COR-L47 (cell line): ENCODE measurements at regions not wholly inside any gene's neighbourhood (a gene's known extent, or its start where the extent isn't known, plus 50 kb on each side); places are given as distances from the start of the nearest gene placed in this dataset.

Experiments
- DNase-seq: peaks from one replicate; lab custom pipeline; 2025; lab: John Stamatoyannopoulos, UW

DNA sequence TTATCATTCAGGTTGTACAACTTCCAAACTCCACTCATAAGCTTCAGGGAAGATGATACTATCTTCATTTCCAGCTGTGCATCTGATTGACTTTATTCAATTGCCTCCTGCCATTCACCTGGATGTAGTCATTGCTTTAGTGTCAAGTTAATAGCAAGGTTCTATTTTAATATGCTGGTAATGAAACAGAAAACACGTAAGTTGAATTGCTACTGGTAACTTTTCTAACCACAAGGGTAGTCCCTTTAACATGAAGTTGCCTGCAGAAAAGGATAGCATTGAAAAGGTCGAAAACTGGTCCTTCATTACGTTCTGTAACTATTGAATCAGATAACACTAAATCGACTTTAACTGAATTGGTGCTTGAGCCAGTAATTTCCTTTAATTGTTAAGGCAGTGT, 459.4 kb upstream of the CDH6 start:
- DNase-seq: no peak

DNA sequence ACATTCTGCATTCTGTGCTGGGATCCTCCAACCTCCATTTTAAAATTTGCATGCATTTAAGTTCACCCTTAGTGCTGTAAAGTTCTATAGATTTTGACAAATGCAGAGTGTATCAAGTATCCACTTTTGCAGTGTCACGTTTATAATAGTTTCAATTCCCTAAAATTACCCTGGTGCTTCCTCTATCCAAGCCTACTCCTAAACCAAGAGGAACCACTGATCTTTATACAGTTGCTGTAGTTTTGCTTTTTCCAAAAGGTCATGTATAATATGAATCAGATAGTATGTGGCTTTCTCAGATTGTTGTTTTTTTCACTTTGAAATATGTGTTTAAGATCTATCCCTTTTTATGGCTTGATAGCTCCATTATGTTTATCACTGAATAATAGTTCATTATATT, 468.4 kb upstream of the CDH6 start:
- DNase-seq: no peak

DNA sequence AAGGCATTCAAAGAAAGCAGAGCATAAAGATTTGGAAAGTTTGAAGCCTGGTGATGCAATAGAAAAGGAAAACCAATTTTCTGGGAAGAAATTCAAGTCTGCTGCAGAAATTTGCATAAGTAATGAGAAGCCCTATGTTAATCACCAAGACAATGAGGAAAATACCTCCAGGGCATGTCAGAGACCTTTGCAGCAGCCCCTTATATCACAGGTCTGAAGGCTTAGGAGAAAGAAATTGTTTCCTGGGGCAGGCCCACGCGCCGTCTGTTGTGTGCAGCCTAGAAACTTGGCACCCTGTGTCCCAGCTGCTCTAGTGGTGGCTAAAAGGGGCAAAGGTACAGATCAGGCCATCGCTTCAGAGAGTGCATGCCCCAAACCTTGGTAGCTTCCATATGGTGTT, 495.3 kb upstream of the CDH6 start:
- DNase-seq: no peak

DNA sequence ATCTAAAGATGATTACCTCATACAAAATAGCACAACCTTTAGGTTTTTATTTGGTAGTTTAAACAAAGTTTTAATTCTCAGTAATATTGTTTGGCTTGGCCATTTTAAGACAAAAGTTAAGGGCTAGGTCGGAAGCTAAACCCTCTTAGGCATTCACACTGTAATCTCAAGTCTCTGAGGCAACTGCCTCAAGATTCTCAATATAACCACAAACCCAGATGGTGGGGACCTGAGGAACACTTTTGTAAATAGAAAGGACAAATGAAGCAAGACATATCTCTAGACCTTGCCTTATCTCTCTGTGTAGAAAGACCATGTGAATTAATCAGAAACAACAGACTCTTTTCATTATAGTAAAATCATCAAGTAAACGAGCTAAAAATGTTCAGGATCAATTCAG, 500.2 kb upstream of the CDH6 start:
- no peak for DNase-seq

DNA sequence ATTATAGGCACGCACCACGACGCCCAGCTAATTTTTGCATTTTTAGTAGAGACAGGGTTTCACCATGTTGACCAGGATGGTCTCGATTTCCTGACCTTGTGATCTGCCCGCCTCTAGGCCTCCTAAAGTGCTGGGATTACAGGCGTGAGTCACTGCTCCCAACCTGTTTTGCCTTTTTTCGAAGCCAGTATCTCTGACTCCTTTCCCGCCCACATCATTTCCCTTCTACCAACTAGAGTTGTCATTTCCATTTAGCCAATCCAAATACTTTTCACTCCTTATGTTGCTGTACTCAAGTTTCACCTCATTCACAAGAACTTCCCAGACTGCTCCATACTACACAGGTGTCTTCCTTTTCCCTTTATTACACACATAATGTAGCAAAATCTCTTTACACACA, 502.6 kb upstream of the CDH6 start:
- no peak for DNase-seq

DNA sequence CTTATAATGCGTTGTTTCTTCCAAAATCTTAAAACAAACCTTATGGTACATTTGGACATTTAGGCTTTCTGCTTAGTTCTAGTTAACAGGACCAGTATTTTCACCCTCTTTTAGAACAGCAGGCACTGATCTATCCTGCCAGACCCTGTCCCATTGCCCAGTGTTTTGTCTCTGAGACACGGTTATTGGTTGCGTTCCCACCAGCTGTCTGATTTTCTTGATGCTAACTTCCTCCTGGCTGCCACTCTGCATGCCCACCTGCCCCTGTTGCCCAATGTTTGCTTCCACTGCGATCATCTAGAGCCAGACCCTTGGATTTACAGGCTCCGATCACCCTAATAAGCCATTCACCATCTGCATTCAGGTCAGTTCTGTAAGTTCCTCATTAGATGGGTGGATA, 506.0 kb upstream of the CDH6 start:
- no peak for DNase-seq

DNA sequence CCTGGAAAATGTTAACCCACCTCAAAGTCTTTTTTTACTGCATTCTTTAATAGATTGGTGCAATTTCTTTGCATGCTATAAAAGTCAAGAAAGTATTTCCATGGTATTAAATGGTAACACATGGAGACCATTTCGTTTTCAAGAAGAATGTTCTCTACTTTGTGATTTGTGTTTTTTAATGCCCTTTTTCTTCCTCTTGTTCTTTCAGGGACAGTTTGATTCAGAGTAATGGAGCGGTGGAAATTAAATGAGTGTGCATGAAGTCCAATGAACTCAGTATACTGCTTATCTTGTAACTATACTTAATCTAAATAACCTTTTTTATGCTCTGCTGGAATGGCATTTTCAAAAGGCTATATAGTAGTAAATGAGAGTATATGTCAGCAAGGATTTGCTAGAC, 507.0 kb upstream of the CDH6 start:
- no peak for DNase-seq

DNA sequence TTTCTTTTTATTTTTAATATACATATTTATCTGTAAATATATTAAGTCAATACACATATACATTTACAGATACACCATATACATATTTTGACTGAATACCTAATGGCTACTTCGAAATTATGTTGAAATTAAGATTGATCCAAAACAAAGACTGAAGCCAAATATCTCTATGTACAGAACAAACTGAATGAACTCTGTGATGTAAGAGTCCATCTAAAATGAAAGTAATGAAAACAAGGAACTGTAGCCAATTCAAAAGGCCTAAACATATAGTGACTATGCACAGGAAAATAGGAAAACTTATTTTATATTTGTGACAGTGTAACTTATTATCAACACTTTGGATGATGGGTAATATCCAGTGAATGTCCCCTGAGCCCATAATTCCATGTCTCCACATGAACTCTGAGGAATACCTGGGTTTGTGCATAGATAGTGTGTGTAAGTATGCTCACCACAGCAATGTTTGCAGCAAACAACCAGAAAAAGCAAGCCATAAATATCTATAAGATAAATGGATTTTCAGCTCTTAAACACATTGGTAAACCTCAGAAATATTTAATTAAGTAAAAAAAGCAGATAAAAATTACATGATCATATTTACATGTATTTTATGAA, 517.2 kb upstream of the CDH6 start:
- no peak for DNase-seq

DNA sequence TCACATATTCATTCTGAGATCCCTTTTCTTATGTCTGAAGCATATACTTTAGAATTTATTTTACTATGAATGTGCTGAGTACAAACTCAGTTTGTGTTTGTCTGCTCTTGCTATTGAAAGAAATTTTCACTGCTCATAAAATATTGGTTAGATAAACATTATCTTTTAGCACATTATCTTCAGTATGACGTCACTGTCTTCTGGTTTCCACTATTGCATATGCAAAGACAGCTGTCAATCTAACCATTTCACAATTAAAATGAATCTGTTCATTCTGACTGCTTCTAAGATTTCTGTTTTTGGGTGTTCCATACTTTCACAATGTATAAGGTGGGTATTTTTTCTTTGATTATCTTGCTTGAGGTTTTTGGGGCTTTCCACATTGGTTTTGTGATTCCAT, 526.2 kb upstream of the CDH6 start:
- no peak for DNase-seq

DNA sequence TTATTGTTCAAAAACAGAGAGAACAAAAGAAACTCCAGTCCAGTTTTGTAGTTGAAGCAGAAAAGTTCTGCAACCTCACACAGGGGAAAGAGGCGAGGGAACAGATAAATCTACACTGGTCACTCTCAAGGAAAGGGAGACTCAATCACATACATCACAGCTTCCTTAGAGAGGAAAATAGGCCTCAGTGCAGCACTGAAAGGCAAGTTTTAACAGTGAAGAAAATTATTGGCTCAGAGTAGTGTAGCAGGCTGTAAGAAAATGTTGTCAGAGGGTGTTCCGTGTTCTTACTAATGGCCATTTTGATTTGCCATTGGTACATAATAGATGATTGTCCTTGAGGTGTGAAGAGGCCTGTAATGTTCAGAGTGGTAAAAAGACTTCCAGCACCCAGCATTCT, 530.0 kb upstream of the CDH6 start:
- no peak for DNase-seq

DNA sequence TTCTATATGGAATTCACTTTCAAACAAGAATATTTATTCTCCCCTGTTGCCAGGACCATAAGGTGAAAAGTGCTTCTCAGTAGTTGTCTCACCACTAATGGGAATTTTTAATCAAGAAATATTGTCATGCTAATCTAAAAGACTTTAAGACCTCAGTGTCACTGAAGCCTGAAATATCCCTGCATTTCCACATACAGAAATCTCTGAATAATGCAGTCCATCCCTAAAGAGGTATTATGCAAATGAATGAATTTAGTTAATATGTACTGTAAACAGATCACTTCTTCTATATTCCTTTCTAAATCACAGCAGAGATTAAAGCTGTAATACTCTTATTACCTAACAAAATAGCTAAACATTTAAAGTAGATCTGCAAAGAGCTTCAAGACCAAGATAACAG, 531.1 kb upstream of the CDH6 start:
- DNase-seq: no peak

DNA sequence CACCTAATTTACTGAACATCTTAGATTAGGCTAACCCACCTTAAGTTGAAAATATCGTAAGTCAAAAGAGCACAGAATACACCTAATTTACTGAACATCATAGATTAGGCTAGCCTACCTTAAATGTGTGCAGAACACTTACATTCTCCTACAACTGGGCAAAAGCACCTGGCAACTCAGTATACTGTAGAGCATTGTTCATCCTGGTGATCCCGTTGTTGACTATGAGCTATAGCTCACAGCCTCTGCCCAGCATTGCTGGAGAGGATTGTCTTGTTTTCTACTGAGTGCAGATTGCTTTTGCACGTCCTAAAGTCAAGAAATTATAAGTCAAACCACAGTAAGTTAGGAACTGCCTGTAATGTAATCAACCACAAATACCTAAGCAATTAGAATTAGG, 531.8 kb upstream of the CDH6 start:
- DNase-seq: no peak

DNA sequence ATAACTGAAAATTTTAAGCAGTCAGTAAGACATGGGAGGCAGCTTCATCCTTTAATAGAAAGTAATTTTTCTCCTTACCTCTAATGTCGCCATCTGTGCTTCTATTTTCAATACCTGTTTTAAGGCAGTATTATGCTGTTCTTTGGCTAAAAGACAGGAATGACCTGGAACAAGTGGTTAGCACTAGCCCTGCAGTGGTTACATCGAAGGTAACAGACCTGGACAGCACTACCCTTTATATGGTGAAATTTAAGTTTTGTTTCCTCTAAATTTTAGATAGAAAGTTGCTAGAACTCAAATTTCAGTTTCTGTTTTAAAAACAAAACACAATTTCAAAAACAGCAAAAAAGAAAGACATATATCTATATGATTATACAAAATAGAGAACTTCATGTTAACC, 534.1 kb upstream of the CDH6 start:
- no peak for DNase-seq

DNA sequence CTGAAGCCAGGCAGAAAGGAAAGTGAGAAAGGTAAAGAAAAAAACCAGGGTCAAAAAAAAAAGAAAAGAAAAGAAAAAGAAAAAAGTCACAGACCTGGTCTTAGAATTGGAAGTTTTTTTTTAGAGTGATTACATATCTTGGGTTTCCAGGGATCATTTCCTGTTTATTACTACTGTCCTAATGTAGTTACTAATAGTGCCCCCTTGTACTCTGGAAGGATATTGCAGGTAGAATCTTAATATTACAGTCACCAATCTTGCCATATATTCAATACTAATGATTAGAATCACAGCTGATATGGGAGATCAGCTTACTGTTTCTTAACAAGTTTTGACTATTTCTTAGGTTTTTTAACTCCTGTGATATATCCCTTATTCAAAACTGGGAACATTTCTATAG, 543.2 kb upstream of the CDH6 start:
- no peak for DNase-seq

DNA sequence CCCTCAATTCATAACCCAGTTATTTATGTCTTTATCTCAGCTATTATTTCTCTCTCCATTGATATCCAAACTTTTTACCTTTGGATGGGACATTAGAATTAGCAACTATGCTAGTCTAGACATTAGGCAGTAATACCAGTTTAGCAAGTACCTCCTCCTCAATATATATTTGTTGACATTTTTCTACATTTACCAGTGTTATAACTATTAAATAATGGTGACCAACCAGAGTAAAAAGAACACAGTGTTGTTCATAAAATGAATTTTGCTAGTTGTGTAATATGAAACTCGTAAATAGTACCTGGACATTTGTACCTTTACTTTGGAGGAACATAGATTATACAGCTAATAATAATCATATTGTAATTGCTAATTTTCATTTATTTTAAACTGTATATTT, 554.6 kb upstream of the CDH6 start:
- no peak for DNase-seq

DNA sequence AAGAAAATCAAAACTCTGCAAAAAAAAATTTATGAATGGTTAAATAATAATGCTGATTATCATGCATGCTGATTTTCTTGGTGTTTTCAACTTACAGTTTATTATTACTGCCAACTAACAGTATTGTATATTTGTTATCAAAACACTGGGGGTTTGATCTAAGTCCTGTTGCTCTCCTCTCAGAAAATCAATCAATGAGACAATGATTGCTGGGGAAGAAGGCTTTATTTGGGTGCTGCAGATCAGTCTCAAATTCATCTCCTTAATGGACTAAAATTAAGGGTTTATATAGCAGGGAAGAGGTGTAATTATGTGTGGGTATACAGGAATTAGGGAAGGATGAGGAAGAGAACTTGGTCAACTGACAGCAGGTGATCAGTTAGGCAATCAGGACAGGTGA, 565.5 kb upstream of the CDH6 start:
- DNase-seq: no peak

DNA sequence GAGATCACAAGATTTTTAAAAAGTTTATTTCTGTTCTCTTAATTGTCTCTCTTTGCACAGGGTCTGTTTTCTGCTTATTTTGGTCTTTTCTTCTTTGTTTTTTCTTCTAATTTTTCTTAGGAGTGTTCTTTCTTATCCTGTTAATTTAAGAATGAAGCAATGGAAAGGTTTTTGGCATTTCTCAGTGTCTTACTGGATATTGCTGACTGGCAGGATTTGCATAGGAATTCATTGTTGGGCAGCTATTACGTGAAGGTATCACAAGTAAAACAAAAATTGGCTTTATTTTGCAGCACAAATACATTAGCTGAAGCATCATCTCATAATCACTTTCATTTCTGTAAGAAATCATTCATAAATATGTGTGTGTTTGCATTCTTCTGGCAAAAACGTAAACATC, 566.9 kb upstream of the CDH6 start:
- DNase-seq: no peak

DNA sequence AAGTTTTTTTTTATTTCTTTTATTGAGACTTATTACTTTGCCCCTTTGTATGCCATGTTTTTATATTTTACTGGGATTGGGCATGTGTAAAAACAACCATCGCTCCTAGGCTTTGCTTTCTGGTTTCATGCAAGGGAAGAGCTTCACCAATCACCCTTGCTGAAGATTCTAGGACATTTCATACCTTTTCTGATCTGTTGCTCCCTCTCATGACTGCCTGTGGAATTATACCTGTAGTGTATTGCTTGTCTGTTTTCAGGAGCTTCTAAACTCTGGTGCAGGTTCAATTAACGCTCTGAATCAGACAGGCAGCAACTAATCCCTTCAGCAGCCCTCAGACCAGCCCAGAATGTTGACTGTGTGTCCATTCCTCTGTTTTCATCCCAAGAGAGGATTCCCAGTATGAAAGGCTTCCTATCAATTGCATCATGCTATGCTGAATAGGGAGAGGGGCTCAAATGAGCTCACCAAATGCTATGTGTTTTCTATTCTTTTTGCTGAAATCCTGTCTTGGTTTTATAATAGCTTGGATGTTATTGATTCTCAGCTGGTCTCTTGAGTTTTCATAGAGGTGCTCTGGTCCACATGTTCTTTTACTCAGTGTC, 572.9 kb upstream of the CDH6 start:
- no peak for DNase-seq

DNA sequence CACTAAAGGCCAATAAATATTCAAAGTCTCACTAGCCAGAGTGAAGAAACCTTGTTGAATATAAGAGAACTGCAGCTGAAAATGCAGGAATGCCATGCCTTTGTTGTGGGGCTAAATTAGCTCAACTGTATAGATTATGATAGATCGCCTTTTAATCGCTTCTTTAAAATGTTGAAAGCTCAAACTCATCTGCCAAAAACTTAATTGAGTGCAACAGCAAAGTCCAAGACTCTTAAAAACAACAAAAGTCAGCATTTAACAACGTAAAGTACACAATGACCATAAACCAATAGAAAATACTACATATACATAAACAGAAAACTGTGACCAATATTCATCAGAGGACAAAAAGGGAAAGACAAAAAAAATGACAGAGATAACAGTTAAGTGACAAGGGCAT, 585.0 kb upstream of the CDH6 start:
- no peak for DNase-seq

DNA sequence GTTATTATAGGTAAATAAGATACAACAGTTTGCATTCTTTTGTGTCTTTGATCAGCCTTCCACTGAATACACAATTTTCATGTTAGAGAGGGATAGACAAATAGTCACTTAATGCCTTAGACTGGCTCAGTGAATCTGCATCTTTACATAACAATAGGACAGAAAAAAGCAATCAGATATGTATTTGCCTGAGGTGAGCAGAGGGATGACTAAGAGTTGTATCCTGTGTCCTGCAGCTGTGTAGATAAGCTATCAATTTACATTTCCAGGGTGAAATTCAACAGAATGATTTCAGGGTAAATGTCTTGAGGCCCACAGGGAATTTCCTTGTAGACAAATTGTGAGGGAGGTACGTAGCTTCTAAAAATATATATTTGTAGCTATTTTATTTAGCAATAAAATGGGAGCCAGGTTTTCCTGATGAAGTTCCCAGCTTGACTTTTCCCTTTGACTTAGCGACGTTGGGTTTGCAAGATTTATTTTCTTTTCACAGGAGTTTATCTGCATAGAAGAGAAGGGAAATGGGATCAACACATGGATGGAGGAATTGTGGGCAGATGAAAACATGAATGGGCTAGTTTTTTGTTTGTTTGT, 586.1 kb upstream of the CDH6 start:
- DNase-seq: peak; percentile 57

DNA sequence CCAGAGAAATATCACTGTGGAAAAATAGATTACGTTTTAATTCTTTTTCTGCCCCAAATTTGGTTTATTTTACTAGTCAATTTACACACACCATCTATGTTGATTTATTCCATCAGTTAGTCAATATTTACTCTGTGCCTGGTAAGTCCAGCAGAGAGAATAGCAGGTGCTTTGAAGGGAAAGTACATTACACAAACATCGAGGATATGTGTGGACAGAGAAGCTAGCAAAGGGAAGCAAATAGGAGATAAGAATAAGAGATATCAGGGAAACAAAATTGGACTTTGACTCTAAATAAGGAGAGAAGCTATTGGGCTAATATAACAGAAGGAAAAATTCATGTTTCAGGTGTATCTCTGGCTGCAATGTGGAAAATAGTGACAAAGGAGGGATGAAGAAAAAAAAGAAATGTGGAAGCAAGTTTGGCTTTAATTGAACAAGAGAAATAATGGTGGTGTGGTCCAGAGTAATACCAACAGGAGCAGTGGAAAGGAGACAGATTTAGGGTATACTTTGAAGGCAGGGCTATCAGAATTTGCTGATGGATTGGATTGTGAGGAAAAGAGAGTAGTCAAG, 587.7 kb upstream of the CDH6 start:
- no peak for DNase-seq

DNA sequence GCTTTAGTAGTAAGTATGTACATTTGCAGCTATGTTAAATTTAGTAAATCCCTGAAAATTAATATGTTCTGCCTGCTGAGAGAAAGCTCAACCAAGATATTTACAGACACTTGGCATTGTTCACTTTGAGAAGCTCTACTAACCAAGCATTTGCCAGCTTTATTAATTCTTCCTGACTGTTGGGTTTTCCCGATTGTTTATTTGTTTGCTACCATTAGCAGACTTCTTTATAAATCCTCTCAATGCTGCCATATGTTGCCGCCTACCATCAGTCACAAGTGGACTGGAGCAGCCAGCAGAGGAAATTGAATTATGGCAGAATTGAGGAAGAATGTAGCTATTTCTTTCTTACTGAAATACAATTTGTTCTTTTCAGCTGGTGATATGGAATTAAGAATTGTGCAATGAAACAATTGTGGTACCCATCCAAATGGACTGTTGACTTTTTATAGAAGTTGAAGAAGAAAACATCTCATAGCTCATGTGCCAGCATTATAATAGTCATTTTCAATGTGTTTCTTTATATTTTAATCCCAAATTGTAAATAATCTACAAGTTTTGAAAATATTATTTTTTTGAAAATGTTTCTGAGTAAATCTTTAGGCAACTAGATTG, 588.7 kb upstream of the CDH6 start:
- no peak for DNase-seq

DNA sequence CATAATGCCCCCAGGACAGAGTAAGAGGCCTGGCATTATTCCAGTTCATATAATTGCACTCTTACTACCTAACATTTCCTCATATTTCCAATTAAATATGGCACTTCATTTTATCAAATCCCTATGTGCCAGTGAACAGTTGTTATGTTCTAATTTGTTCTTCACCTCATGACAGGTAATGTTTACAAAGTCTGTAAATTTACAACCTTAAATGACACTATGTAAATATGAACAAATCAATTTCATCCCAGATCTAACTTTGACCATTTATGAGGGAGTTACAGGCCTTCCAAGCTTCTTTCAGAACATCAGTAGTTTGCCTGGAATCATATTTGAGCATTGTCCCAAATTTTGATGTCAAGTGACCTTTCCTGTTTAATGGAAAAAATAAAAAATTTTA, 592.6 kb upstream of the CDH6 start:
- no peak for DNase-seq
